ENCODE measurements at regions not wholly inside any gene's neighbourhood (a gene's known extent, or its start where the extent isn't known, plus 50 kb on each side); places are given as distances from the start of the nearest gene placed in this dataset.

DNA sequence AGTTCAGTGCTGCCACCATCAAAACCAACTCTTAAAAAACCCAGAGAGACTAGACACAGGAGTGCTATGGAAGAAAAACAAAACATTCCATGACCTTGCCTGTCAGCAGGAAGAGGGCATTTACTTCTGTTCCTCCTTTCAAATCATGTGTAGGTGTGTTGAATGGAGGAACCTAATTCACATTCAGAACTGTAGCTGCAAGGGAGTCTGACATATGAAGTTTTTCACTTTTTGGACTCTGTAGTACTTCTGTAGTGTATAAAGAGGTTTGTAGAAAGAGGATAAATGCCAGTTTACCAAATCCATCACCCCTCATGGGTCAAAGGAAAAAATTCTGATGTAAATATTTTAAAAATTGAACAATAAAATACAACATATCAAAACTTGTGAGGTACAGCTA lies 51.1 kb upstream of the SYPL1 start:
- H3K4me1 ChIP-seq: peaks cover 0 to 14% (median 6%) of the 10 kb centered on the region in 4 donors
- no peak overlapping the region for H3K4me3 ChIP-seq
- peaks cover 4 to 16% (median 12%) of the 10 kb centered on the region in 4 donors for H3K9me3 ChIP-seq
- TF ChIP-seq EP300 (IDR thresholded peaks at IDR 0.05) (no peak), POLR2A (IDR thresholded peaks at IDR 0.05) (no peak), POLR2AphosphoS5 (IDR thresholded peaks at IDR 0.05) (no peak)
- TF ChIP-seq, protein P1, sequence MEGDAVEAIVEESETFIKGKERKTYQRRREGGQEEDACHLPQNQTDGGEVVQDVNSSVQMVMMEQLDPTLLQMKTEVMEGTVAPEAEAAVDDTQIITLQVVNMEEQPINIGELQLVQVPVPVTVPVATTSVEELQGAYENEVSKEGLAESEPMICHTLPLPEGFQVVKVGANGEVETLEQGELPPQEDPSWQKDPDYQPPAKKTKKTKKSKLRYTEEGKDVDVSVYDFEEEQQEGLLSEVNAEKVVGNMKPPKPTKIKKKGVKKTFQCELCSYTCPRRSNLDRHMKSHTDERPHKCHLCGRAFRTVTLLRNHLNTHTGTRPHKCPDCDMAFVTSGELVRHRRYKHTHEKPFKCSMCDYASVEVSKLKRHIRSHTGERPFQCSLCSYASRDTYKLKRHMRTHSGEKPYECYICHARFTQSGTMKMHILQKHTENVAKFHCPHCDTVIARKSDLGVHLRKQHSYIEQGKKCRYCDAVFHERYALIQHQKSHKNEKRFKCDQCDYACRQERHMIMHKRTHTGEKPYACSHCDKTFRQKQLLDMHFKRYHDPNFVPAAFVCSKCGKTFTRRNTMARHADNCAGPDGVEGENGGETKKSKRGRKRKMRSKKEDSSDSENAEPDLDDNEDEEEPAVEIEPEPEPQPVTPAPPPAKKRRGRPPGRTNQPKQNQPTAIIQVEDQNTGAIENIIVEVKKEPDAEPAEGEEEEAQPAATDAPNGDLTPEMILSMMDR (IDR thresholded peaks at IDR 0.05): no peak
- intact Hi-C loops (cut with DNase I; ENCODE audit: low total_unique reads): no loop called here
- no peaks in the 10 kb centered on the region for H3K36me3 ChIP-seq
- no peak for DNase-seq
- H3K27ac ChIP-seq: no peak overlapping the region
- H3K27me3 ChIP-seq: no peaks in the 10 kb centered on the region
